ENCODE measurements at regions not wholly inside any gene's neighbourhood (a gene's known extent, or its start where the extent isn't known, plus 50 kb on each side); places are given as distances from the start of the nearest gene placed in this dataset.
"Not testable (repeated sequence)": the region's sequence is repeated elsewhere in the genome, so short reads cannot be mapped to it uniquely, and the experiment has no call there.

DNA sequence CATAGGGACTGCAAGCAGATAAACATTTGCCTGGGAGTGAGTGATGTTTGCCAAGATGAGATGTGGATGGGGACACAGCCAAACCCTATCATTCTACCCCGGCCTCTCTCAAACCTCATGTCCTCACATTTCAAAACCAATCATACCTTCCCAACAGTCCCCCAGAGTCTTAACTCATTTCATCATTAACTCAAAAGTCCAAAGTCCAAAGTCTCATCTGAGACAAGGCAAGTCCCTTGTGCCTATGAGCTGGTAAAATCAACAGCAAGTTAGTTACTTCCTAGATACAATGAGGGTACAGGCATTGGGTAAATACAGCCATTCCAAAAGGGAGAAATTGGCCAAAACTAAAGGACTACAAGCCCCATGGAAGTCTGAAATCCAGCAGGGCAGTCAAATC lies 822.9 kb upstream of the SPRY2 start:
- not testable (repeated sequence) for TF ChIP-seq POLR2AphosphoS5 (IDR thresholded peaks at IDR 0.05; ENCODE audit: borderline replicate concordance, low read depth, low read length); EZH2 (IDR thresholded peaks at IDR 0.05); FOXP2 (optimal IDR thresholded peaks at IDR 0.05; ENCODE audit: control extremely low read depth, extremely low read length, insufficient read depth)

Data from SK-N-MC (cell line).